ENCODE measurements at regions not wholly inside any gene's neighbourhood (a gene's known extent, or its start where the extent isn't known, plus 50 kb on each side); places are given as distances from the start of the nearest gene placed in this dataset.
"Not testable (repeated sequence)": the region's sequence is repeated elsewhere in the genome, so short reads cannot be mapped to it uniquely, and the experiment has no call there.

- no peak for DNase-seq (ENCODE audit: extremely low read depth, insufficient read length)
- H3K27me3 ChIP-seq (replicated peaks; ENCODE audit: control insufficient read depth, insufficient read depth, low read length) = no peaks in the 10 kb centered on the region
- H3K4me3 ChIP-seq (replicated peaks; ENCODE audit: low read depth, low read length) = no peak overlapping the region
- TF ChIP-seq, protein P1, sequence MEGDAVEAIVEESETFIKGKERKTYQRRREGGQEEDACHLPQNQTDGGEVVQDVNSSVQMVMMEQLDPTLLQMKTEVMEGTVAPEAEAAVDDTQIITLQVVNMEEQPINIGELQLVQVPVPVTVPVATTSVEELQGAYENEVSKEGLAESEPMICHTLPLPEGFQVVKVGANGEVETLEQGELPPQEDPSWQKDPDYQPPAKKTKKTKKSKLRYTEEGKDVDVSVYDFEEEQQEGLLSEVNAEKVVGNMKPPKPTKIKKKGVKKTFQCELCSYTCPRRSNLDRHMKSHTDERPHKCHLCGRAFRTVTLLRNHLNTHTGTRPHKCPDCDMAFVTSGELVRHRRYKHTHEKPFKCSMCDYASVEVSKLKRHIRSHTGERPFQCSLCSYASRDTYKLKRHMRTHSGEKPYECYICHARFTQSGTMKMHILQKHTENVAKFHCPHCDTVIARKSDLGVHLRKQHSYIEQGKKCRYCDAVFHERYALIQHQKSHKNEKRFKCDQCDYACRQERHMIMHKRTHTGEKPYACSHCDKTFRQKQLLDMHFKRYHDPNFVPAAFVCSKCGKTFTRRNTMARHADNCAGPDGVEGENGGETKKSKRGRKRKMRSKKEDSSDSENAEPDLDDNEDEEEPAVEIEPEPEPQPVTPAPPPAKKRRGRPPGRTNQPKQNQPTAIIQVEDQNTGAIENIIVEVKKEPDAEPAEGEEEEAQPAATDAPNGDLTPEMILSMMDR (IDR thresholded peaks at IDR 0.05; ENCODE audit: insufficient read depth, low read length, poor library complexity, severe bottlenecking) = no peak
- no peaks in the 10 kb centered on the region for H3K36me3 ChIP-seq (ENCODE audit: control insufficient read depth, insufficient read depth, low read length)
Observed at GRCh38 chr6:835476-836160, 142.7 kb upstream of the EXOC2 start.

DNA sequence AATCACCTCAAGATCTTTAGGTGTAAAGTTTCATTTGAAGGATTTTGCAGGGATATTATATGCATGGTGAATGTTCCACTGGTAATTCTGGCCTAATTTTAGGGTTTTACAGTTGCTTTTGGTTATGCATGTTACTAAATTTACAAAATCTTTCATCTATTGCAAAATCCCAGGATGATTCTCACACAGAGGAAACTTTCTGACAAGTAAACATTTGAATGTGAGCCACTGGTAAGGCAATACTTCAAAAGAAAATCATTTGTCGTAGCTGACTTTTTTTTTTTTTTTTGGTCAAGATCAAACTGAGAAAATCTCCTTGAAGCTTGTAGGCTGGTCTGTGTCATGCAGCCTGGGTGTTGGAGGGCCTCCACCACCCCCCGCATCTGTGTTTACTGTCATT lies 141.9 kb upstream of the EXOC2 start:
- Histone ChIP-seq H3K4me3 (replicated peaks; ENCODE audit: low read depth, low read length) (no peak overlapping the region), H3K36me3 (ENCODE audit: control insufficient read depth, insufficient read depth, low read length) (no peaks in the 10 kb centered on the region), H3K27me3 (replicated peaks; ENCODE audit: control insufficient read depth, insufficient read depth, low read length) (no peaks in the 10 kb centered on the region)
- TF ChIP-seq, protein P1 (IDR thresholded peaks at IDR 0.05; ENCODE audit: insufficient read depth, low read length, poor library complexity, severe bottlenecking) = no peak
- no peak for DNase-seq (ENCODE audit: extremely low read depth, insufficient read length)

DNA sequence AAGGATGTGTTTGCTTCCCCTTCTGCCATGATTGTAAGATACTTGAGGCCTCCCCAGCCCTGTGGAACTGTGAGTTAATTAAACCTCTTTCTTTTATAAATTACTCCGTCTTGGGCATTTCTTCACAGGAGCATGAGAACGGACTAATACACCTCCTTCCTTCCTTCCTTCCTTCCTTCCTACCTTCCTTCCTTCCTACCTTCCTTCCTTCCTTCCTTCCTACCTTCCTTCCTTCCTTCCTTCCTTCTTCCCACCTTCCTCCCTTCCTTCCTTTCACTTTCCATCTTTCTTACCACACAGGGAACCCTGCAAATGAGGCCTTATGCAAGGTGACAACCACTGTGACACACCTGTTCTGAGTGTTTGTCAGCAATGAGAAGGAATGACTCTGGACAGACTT lies 141.3 kb upstream of the EXOC2 start:
- no peaks in the 10 kb centered on the region; the same call in 1 of the 2 replicates for H3K27me3 ChIP-seq (replicated peaks; ENCODE audit: control insufficient read depth, insufficient read depth, low read length)
- TF ChIP-seq, protein P1 (IDR thresholded peaks at IDR 0.05; ENCODE audit: insufficient read depth, low read length, poor library complexity, severe bottlenecking) = no peak
- DNase-seq (ENCODE audit: extremely low read depth, insufficient read length) = no peak

GRCh38 chr6:832804-833203 lies 139.9 kb upstream of the EXOC2 start:
- not testable (repeated sequence) for H3K27me3 ChIP-seq (replicated peaks; ENCODE audit: control insufficient read depth, insufficient read depth, low read length); H3K36me3 ChIP-seq (ENCODE audit: control insufficient read depth, insufficient read depth, low read length); H3K4me3 ChIP-seq (replicated peaks; ENCODE audit: low read depth, low read length); DNase-seq (ENCODE audit: extremely low read depth, insufficient read length)

More for the DNA sequence above, 141.3 kb upstream of the EXOC2 start:
- Histone ChIP-seq H3K36me3 (ENCODE audit: control insufficient read depth, insufficient read depth, low read length) (no peaks in the 10 kb centered on the region), H3K4me3 (replicated peaks; ENCODE audit: low read depth, low read length) (no peak overlapping the region)

DNA sequence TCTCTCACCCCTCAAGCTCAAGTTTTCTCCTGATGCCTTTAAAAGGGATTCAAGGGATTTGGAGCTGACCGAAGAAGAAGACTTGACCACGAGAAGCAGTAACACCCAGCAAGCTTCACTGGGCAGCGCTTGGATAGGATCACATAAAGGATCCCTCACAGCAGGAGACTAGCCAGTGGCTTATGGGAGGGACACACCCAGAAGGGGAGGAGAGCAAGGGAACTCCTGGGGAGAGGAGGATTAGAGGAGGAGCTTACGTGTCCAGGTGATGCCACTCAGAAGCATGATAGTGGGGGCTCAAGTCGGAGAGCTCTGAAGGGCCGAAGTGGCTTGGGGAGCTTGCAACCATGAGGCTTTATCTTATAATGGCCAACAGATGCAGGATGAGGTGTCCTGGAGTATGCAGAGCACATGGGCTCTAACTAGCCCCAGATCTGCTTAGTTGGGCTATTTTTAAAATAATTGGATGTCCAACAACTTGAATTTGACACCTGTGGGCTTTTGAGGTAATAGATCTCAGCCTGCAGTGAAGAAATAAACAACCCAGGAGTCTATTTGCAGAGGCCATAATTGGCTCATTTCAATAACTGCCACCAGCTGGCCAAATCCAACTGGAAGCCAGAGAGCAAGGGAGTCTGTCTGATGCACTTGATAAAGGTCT lies 137.9 kb upstream of the EXOC2 start:
- DNase-seq (ENCODE audit: extremely low read depth, insufficient read length) = no peak
- H3K27me3 ChIP-seq (replicated peaks; ENCODE audit: control insufficient read depth, insufficient read depth, low read length) = no peaks in the 10 kb centered on the region; the same call in 1 of the 2 replicates
- no peaks in the 10 kb centered on the region for H3K36me3 ChIP-seq (ENCODE audit: control insufficient read depth, insufficient read depth, low read length)
- TF ChIP-seq, protein P1 (IDR thresholded peaks at IDR 0.05; ENCODE audit: insufficient read depth, low read length, poor library complexity, severe bottlenecking) = no peak
- no peak overlapping the region for H3K4me3 ChIP-seq (replicated peaks; ENCODE audit: low read depth, low read length)

GRCh38 chr6:829656-830055 lies 136.7 kb upstream of the EXOC2 start:
- Histone ChIP-seq H3K4me3 (replicated peaks; ENCODE audit: low read depth, low read length) (no peak overlapping the region), H3K27me3 (replicated peaks; ENCODE audit: control insufficient read depth, insufficient read depth, low read length) (no peaks in the 10 kb centered on the region; the same call in 1 of the 2 replicates), H3K36me3 (ENCODE audit: control insufficient read depth, insufficient read depth, low read length) (no peaks in the 10 kb centered on the region)
- TF ChIP-seq, protein P1 (IDR thresholded peaks at IDR 0.05; ENCODE audit: insufficient read depth, low read length, poor library complexity, severe bottlenecking) = no peak
- no peak for DNase-seq (ENCODE audit: extremely low read depth, insufficient read length)
